ENCODE measurements at regions not wholly inside any gene's neighbourhood (a gene's known extent, or its start where the extent isn't known, plus 50 kb on each side); places are given as distances from the start of the nearest gene placed in this dataset.

DNA sequence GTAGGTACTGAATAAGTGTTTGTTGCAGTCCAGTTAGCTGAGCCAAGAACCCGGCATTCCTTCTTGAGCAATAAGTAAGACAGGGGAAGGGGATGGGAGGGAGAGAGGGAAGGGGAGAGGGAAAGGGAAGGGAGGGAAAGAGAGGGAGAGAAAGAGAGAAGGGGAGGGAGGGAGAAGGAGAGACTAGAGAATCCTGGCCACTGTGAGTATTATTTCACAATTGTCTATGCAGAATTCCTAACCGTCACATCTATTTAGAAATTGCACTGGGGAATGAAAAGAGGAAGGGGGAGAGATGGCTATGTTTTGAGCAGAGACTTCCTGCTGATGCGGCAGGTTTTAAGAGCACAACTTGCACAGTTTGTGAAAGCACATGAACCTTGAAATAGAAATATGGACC is 251.4 kb upstream of the ZMIZ1 start:
- no peaks in the 10 kb centered on the region for H3K79me2 ChIP-seq (ENCODE audit: insufficient read depth)
- H3K27me3 ChIP-seq (ENCODE audit: insufficient read depth): no peaks in the 10 kb centered on the region
- H3K9ac ChIP-seq: no peak overlapping the region
- no peak for DNase-seq
- H3K36me3 ChIP-seq (replicated peaks in 1 of 2; ENCODE audit: control insufficient read depth in 1 of 2, insufficient read depth in 2 of 2, low read length in 1 of 2): no peaks in the 10 kb centered on the region
- H3K4me1 ChIP-seq (ENCODE audit: control insufficient read depth in 1 of 2, insufficient read depth in 2 of 2, low read depth in 1 of 2, low read length in 1 of 2): peaks cover 0 to 11% of the 10 kb centered on the region in 2 experiments; a peak in 1 of 4 replicates
- H3K4me3 ChIP-seq (ENCODE audit: low read depth in 2 of 2, low read length in 1 of 2): no peak overlapping the region
- no peaks in the 10 kb centered on the region for H3K9me3 ChIP-seq
- H3F3A ChIP-seq (replicated peaks; ENCODE audit: insufficient read depth): no peaks in the 10 kb centered on the region
- H3K27ac ChIP-seq (ENCODE audit: low read depth in 2 of 2, low read length in 1 of 2): no peak overlapping the region
- 80% methylated on average over 3 of the region's 3 CpGs for WGBS (ENCODE audit: low lambda C conversion rate)
- H4K20me1 ChIP-seq (ENCODE audit: insufficient read depth): no peaks in the 10 kb centered on the region
- ChIA-PET POLR2A (no interaction called here), CTCF (no interaction called here)
- no peak overlapping the region for H3K4me2 ChIP-seq
- H3K9me2 ChIP-seq: no peaks in the 10 kb centered on the region
- H2AFZ ChIP-seq (ENCODE audit: low read depth): no peak overlapping the region
- no peak for TF ChIP-seq CHD2 (IDR thresholded peaks at IDR 0.05; ENCODE audit: low read length, partially characterized antibody)
- TF ChIP-seq RXRA (IDR thresholded peaks at IDR 0.05; ENCODE audit: borderline replicate concordance, low read depth): no peak
- TF ChIP-seq TAF1 (IDR thresholded peaks at IDR 0.05; ENCODE audit: borderline replicate concordance, low read depth, low read length): no peak
- TF ChIP-seq TEAD4 (IDR thresholded peaks at IDR 0.05; ENCODE audit: borderline replicate concordance, insufficient read depth): no peak
- TF ChIP-seq, protein P1, sequence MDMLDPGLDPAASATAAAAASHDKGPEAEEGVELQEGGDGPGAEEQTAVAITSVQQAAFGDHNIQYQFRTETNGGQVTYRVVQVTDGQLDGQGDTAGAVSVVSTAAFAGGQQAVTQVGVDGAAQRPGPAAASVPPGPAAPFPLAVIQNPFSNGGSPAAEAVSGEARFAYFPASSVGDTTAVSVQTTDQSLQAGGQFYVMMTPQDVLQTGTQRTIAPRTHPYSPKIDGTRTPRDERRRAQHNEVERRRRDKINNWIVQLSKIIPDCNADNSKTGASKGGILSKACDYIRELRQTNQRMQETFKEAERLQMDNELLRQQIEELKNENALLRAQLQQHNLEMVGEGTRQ (IDR thresholded peaks at IDR 0.05; ENCODE audit: borderline replicate concordance, low read depth, low read length): no peak
- TF ChIP-seq, protein P2, sequence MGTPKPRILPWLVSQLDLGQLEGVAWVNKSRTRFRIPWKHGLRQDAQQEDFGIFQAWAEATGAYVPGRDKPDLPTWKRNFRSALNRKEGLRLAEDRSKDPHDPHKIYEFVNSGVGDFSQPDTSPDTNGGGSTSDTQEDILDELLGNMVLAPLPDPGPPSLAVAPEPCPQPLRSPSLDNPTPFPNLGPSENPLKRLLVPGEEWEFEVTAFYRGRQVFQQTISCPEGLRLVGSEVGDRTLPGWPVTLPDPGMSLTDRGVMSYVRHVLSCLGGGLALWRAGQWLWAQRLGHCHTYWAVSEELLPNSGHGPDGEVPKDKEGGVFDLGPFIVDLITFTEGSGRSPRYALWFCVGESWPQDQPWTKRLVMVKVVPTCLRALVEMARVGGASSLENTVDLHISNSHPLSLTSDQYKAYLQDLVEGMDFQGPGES (IDR thresholded peaks at IDR 0.05; ENCODE audit: low read depth, low read length): no peak
- TF ChIP-seq POLR2AphosphoS5 (IDR thresholded peaks at IDR 0.05; ENCODE audit: low read depth, low read length): no peak
- TF ChIP-seq RAD21 (IDR thresholded peaks at IDR 0.05; ENCODE audit: low read length): no peak
- no peak for TF ChIP-seq NRF1 (IDR thresholded peaks at IDR 0.05; ENCODE audit: low read depth, low read length)
- TF ChIP-seq, protein P3, sequence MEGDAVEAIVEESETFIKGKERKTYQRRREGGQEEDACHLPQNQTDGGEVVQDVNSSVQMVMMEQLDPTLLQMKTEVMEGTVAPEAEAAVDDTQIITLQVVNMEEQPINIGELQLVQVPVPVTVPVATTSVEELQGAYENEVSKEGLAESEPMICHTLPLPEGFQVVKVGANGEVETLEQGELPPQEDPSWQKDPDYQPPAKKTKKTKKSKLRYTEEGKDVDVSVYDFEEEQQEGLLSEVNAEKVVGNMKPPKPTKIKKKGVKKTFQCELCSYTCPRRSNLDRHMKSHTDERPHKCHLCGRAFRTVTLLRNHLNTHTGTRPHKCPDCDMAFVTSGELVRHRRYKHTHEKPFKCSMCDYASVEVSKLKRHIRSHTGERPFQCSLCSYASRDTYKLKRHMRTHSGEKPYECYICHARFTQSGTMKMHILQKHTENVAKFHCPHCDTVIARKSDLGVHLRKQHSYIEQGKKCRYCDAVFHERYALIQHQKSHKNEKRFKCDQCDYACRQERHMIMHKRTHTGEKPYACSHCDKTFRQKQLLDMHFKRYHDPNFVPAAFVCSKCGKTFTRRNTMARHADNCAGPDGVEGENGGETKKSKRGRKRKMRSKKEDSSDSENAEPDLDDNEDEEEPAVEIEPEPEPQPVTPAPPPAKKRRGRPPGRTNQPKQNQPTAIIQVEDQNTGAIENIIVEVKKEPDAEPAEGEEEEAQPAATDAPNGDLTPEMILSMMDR (IDR thresholded peaks at IDR 0.05): no peak
- no peak for TF ChIP-seq GABPA (IDR thresholded peaks at IDR 0.05; ENCODE audit: low read depth)
- no peak for TF ChIP-seq FOSL2 (IDR thresholded peaks at IDR 0.05; ENCODE audit: borderline replicate concordance, low read depth)
- TF ChIP-seq MEF2A (IDR thresholded peaks at IDR 0.05; ENCODE audit: borderline replicate concordance, low read depth): no peak
- TF ChIP-seq EZH2phosphoT487 (IDR thresholded peaks at IDR 0.05; ENCODE audit: borderline replicate concordance, low read depth): no peak
- TF ChIP-seq, protein P4, sequence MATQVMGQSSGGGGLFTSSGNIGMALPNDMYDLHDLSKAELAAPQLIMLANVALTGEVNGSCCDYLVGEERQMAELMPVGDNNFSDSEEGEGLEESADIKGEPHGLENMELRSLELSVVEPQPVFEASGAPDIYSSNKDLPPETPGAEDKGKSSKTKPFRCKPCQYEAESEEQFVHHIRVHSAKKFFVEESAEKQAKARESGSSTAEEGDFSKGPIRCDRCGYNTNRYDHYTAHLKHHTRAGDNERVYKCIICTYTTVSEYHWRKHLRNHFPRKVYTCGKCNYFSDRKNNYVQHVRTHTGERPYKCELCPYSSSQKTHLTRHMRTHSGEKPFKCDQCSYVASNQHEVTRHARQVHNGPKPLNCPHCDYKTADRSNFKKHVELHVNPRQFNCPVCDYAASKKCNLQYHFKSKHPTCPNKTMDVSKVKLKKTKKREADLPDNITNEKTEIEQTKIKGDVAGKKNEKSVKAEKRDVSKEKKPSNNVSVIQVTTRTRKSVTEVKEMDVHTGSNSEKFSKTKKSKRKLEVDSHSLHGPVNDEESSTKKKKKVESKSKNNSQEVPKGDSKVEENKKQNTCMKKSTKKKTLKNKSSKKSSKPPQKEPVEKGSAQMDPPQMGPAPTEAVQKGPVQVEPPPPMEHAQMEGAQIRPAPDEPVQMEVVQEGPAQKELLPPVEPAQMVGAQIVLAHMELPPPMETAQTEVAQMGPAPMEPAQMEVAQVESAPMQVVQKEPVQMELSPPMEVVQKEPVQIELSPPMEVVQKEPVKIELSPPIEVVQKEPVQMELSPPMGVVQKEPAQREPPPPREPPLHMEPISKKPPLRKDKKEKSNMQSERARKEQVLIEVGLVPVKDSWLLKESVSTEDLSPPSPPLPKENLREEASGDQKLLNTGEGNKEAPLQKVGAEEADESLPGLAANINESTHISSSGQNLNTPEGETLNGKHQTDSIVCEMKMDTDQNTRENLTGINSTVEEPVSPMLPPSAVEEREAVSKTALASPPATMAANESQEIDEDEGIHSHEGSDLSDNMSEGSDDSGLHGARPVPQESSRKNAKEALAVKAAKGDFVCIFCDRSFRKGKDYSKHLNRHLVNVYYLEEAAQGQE (IDR thresholded peaks at IDR 0.05; ENCODE audit: low read depth, low read length): no peak
